Stimulated activated CD8-positive, alpha-beta memory T cell treated with anti-CD3 and anti-CD28 coated beads, Interleukin-4, amount 100 ng/mL, for 1 hour (primary cell): ENCODE measurements at regions not wholly inside any gene's neighbourhood (a gene's known extent, or its start where the extent isn't known, plus 50 kb on each side); places are given as distances from the start of the nearest gene placed in this dataset.

ENCODE experiments used
- DNase-seq, 2 donors: peaks; one replicate each; pipeline ENCODE4 v3.0.0-alpha.2; 2020; ENCODE audit warnings: low read depth in 2 of 2, low spot score in 1 of 2

DNA sequence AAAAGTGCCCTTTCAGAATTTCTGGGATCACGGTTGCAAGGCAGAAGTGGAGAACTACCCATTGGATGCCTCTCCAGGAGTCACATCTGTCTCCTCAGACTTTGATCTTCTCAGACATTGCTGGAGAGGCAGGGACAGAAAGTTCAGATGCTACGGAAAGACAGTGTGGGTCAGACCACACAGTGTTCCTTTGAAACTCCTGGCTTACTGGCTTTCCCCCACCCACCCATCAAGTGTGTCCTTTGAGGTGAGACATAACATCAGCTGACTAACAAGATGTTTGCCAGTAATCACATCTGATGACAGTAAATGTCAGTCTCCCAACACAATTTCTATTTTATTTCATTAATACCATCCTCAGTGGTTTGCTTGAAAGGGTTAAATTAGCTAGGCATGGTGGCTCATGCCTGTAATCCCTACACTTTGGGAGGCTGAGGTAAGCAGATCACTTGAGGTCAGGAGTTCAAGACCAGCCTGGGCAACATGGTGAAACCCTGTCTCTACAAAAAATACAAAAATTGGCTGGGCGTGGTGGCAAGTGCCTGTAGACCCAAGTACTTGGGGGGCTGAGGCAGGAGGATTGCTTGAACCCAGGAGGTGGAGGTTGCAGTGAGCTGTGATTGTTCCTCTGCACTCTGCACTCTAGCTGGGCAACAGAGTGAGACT, 67.2 kb upstream of the SNX9 start:
- no peak for DNase-seq

DNA sequence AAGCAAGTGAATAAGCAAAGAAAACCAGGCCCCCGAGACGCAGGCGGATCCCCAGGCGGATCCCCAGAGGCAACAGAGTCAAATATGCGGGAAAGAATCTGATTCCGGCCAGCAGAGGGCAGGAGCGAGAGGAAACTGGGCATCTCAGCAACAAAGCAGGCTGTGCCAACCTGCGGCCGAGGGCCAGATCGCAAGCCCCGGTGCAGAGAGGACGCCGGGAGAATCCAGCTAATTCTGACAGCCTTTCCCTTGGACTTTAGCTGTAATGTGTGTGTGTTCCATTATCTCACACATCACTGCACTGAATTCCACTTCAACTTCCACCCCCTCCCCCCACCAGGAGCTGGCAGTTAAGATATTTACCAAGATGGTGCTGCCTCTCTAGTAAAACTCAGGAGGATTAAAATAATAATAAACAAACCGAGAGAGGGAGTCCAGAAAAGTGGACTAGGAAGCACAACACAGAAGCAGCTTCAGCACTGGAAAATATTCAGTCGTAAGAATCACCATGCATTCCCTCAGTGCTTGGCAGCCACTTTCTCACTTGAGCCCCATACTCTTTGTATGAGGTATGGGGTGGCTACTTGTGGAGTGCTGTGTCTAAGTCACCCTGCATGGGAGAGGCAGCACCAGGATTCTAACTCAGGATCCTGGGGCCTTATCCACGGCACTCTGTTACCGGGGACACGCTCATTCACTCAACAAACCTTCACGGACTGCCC, 66.2 kb upstream of the SNX9 start:
- peak; percentile 46 to 61 for DNase-seq

DNA sequence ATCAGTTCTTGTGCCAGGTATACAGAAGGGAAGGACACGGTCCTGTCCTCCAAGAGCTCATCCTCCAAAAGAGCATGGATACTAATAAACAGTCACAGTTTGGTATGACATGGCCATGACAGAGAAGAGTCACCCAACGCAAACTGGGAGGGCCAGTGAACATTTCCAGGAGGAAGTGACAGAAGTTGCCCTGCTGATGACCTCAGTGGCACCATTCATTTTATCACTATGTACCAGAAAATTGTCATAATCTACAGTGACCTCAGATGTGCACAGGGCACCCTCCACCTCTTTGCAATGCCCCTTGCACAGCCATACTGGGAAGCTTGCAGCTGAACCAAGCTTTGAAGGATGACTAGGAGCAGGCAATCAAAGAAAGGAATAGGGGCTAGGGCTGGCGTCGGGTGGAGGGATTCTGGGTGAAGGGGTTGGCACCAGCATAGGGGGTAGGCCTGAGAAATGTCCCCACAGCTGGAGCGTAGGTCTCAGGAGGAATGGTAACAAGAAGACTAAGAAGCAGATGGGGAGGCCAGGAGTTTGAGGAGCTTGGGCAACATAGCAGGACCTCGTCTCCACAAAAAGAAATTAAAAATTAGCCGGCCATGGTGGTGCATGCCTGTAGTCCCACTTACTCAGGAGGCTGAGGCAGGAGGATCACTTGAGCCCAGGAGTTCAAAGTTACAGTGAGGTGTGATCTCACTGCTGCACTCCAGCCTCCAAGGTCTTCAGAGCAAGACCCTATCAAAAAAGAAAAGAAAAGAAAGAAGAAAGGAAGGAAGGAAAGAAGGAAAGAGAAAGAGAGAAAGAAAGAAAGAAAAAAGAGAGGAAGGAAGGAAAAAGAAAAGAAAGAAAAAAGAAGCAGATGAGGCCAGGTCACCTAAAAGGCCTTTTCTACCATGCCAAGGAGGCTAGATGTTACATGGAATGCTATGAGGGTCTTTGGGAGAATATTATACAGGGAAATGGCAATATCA, 65.3 kb upstream of the SNX9 start:
- no peak for DNase-seq

DNA sequence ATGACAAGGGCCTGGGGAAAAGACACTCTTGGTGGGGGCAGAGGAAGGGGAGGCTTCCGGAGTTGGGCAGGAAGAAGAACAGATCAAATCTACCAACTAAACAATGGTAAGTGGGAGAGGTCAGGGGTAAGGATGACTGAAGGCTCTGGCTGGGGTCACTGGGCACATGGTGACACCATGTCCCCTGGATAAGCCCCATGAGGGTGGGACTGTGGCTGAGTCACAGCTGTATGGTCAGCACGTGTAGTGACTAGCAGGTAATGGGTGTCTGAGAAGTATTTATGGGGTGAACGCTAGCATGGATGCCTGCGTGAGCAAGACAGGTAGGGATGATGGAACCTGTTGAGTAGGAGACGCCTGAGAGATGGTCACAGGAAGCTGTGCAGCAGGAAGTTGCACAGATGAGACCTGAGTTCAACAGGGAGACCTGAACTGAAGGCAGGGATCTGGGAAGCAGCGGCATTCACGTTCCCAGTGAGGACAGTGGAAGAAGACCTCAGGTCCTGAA, 64.5 kb upstream of the SNX9 start:
- DNase-seq = no peak

DNA sequence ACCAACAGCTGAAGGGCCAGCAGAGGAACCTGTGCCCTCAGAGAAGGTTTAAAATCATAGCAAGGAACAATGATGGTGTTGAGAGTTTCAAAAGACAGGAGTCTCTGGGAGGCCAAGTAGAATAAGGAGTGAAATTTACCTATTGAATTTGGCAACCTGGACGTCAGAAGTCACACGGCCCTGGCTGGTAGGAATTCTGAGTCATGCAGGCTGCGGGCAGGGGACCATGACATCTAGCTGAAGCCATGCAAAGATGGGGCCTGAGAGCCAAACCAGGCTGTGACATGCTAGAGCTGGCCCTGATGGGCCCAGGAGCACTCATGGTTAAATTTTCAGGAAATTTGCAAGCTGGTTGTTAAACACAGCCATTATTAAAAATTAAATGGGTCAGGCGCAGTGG, 64.0 kb upstream of the SNX9 start:
- DNase-seq = no peak

DNA sequence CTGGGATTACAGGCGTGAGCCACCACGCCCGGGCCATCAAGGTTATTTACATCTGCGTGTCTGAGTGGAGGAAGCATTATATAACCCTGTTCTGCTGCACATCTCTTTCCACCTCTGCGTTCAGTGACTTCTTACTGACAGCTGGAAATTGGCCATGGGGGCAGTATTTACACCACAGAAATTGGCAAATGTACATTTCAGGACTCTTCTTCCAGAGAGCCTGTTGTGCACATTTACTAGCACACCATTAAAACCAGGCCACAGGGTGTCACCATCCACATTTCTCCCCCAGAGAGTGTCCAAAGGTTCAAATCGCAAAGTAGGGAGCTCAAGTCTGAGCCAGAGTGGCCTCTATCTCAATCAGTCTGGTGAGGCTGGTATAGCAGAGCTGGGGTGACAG, 62.9 kb upstream of the SNX9 start:
- no peak for DNase-seq

DNA sequence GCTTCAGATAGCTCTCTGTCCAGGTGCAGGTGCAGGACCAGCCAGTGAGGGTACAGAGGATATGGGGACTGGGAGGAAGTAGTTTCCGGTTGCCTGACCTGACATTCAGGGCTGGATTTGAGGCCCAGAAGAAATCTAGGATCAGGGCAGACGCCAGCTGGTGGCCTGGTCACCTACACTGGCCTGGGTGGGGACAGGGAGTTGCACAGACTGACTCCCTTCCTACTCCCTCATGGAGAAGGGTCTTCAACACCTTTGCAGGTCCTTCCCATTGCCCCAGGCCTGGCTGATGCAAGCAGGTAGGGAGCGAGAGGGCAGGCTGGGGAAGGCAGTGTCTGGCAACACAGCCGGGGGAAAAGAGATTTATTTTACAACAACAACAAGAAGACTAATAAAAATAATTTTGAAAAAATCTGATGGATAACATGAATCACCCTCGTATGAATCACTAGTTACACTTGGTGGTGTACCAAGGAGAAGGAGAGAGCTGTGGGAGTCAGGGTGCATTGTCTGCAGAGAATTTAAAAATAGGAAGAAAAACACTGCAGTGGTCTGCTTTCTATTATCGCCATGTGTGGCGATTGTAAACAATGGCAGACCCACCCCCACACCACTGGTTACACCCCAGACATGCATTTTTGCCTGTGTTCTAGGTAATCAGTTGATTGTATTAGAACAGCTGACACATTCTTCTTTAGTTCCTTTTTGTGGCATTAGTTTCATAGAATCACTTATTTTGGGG, 62.3 kb upstream of the SNX9 start:
- no peak for DNase-seq

DNA sequence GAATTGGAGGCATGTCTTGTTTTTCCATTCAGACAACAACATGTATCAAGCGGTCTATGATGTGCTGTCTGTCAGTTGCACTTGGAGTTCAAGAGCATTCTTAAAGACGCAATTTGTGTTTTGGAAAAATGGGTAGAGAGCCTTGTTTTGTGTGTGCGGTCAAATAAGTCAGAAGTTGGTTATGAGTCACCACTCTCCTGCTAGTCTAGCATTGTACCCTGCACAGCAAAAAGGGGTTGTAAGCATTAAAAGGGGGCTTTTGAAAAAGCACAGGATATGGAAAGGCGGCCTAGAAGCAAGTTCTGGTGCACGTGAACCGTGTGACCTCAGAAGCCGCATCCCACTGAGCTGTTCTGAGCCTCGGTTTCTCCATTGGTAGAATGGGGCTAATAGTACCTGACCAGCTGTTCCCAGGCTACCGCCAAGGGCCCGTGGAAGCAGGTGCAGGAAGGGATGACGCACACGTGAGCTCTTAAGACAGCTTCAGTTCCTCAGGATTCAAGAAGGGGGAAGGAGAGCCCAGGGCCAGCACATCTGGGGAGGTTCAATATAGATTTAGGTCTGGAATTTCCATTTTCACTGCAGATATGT, 61.6 kb upstream of the SNX9 start:
- DNase-seq = no peak

DNA sequence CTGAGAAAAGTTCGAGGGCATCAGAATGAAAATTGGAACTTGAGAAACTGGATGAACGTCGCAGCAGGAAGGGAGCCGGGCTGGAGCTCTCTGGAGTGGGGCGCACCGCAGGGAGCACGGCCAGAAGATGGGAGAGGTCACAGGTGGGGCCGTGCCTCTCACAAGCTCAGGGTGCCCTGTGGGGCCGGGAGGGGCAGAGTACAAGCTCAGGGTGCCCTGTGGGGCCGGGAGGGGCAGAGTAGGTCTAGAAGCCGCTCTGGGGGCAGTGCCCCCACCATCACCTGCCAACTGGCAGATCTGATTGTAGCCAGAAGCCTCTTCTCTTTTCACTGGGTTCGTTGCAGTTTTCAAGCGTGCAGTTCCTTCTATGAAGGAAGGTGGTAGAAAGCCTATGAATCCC, 61.1 kb upstream of the SNX9 start:
- no peak for DNase-seq

DNA sequence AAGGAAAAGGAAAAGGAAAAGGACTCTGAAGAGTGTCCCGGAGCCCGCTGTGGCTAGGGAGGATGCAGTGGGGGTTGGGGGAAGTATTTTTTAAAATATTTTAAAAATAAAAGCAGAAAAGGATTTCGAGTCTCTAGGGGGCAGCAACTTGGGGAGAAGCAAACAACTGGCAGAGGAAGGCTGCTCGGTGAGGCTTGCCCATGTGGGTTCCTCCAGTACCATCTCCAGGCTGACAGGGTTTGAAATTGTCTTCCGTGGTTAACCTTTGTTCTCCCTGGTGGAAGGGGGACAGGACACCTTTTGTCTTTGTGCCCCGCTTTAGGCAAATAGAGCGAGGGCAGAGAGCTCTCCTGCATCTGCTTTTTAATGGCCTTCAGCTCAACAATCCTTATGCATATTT, 60.4 kb upstream of the SNX9 start:
- no peak for DNase-seq

DNA sequence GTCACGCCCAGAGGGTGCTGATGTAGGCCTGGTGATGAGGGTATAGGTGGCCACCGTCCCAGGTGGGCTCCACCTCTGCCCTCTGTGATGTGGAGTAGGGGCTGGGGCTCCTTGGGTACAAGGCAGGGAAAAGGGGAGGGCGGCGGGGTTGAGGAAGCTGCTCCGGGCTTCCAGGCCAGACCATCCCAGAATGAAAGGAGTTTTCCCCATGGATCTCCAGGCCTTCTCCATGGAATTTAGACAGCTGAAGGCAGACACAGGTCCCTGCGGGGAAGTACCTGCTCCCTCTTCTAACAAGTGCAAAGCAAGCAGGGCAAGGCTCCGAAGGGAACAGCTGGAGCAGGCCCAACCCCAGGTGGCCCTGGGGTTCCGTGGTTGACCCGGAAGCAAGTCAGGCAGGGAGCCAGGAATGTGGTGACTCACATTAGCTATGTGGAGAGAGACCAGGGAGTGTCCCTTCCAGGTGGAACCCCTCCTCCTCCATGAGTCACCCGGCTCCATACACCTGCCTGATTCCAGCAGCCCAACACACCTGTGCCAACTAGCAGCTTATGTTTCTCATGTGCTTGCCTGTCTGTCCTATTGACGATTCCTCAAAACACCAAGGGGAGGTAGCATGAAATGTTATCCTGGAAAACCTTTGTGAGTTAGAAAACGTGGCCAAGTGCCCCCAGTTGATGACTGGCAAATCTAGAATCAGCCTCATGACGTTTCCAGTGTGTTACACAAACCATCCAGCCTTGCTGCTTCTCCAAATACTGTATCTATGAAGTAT, 59.7 kb upstream of the SNX9 start:
- DNase-seq = no peak

DNA sequence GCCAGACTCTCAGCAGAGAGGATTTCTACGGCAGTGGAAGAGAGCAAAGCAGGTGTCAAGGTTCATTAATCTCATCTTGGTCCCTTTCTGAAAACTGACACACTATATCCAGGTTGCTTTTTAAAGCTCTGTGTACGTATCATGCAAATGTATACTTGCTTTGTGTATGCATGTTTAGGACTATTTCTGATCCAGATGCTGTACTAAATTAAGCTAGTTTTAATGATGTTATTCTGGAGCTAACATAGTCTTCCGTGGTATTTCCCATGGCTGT, 59.2 kb upstream of the SNX9 start:
- DNase-seq = no peak

DNA sequence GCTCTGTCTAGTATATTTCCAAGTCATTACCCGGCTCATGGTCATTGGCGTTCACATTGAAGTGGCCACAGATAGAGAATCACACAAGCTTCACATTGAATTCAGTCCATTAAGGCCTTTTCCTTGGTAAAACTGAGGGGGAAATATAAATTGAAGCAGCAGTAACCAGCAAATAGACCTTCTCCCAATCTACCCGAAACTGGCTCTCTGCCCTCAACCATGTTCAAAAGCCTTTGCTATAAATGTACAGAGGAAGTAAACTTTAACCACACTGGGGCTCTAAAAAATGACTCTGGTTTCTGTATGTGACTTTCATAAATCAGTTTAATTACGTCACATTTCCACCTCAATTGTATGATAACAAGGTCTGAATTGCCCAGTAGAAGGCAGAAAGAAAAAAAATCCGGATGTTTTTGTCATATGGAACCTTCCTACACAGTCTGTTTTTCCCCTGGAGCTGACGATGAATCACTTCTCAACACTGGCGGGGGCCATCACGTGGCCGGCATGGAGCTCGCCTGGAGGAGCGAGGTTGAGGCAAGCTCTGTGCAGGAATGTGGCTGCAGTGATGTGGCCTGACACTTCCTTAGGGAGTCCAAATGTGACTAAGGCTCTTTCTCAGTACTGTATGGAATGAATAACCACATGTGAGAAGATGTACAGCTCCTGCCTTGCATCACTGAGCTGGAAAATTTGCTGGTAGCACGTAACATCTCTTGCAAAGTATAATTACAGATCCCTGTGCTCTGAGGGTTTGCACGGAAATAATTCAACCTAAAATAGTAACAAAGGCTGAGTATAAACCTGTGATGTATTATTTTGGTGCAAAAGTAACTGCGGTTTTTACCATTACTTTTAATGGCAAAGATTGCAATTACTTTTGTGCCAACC, 58.6 kb upstream of the SNX9 start:
- peak; percentile 54 to 63 for DNase-seq

DNA sequence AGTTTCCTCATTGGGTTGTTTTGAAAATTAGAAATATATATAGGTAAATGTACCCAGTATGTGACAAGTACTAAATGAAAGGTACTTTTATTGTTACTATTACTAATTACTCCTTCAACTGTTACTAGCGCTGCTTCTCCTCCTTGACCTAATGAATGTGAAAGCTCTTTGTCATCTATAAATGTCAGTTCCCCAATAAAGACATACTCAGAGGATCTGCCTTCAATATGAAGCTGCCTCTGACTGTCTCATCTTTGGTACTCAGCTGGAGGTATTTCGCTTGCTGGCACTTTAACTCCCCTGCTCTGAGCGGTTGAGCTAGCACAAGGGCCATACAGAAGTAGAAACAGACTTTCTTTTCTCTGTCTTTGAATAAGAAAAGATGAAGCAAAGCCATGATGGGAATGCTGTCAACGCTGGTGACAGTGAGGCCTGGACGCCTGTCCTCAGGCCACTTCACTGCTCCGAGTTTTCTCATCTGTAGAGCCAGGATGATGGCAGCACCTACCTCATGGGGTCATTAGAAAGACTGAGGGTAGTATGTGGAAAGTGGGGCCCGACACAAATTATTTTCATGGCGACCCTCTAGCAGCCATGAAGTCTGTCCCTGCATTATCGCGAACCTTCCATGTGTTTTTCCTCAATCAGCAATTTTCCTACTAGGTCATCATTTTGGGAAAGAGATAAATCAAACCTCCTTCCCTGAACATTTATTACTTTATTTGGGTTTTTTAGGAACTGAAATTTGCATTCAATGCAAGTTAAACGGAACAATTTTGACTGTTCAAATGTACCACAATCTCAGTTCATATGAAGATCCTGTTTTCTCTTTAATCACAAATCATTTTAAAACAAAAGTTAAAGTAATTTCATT, 55.9 kb upstream of the SNX9 start:
- no peak for DNase-seq

DNA sequence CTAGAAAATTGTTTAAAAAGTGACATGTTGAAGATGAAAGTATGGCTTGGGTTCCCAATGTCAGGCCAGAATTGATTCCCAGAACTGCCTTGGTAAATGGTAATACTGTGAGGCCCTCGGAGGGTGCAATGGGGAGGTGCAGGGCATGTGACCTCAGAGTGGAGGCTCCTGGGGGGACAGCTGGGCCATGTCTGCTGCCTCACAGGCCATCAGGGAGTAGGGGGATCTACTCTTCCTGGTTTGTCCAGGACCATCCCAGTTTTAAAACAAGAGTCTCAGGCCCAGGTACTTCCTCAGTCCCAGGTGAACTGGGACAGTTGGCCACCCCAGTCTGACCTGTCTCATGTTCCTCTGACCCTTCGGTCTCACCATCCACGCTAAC, 55.3 kb upstream of the SNX9 start:
- DNase-seq = no peak

DNA sequence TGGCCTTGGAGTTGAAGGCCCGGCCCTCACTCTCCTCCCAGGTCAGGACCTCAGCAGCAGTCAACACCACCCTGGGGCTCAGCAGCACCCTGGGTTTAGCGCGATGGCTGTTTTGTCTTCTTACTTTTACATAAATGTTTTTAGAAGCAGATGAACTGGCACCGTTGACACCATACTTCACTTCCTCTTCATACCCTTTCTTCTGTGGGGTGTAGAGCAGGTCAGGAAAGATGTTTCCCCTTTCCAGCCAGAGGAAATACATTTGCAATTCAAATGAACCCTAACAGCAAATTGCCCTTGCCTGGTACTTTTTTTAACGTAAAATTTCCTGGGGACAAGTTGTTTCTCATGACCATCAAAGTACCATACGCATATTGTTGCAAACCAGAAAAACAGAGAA, 54.7 kb upstream of the SNX9 start:
- DNase-seq = no peak

DNA sequence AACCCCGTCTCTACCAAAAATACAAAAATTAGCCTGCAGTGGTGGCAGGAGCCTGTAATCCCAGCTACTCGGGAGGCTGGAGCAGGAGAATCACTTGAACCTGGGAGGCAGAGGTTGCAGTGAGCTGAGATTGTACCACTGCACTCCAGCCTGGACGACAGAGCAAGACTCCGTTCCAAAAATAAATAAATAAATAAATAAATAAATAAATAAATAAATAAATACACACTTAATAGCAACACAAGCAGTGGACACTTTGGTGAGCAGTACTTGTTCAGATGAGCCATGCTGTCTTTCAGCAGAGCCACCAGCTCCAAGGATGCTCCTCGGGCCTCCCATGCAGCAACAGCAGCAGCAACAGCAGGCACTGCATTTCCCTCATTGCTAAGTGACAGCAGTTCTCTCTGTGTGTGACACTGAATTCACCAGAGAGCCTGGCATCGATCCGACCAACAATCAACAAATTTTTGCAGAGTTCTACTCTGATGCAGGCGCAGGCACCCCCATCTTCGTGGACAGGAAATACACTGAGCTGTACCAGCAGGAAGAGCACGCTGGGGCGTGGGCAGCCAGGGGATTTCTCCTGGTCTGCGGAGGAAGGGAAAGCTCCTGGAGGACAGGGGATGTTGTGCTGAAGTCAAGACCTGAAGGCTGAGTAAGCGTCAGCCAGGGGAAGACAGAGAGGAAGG, 54.0 kb upstream of the SNX9 start:
- no peak for DNase-seq
